Stimulated activated naive B cell treated with anti-CD40 and anti-IgM and Interleukin-4, amounts not matched to agents 10 μg/mL and 1 μg/mL and 100 μg/mL, for 72 hours (primary cell): ENCODE measurements at regions not wholly inside any gene's neighbourhood (a gene's known extent, or its start where the extent isn't known, plus 50 kb on each side); places are given as distances from the start of the nearest gene placed in this dataset.

ENCODE experiments used
- ATAC-seq, 2 donors: fragments of 150-1000 bp; cut with Tn5 transposase; replicated peaks; 2 replicates each; pipeline ENCODE4 v1.10.0; 2021; ENCODE audit warnings: moderate library complexity in 1 of 2
- DNase-seq: peaks from one replicate; pipeline ENCODE4 v3.0.0; 2021
- H3K27ac Mint-ChIP-seq: one replicate; pipeline ENCODE4 v1.8.0; 2022; ENCODE audit warnings: mild to moderate bottlenecking, mixed read lengths
- H3K27me3 Mint-ChIP-seq, 2 donors: one replicate each; pipeline ENCODE4 v1.8.0; 2022; ENCODE audit warnings: mixed read lengths in 2 of 2
- H3K36me3 Mint-ChIP-seq, 2 donors: one replicate each; pipeline ENCODE4 v1.8.0; 2022; ENCODE audit warnings: mixed read lengths in 2 of 2, mild to moderate bottlenecking in 1 of 2
- H3K4me1 Mint-ChIP-seq, 2 donors: one replicate each; pipeline ENCODE4 v1.8.0; 2022; ENCODE audit warnings: mixed read lengths in 2 of 2, mild to moderate bottlenecking in 1 of 2
- H3K4me3 Mint-ChIP-seq, 2 donors: one replicate each; pipeline ENCODE4 v1.8.0; 2022; ENCODE audit warnings: mild to moderate bottlenecking in 2 of 2, mixed read lengths in 2 of 2, moderate library complexity in 1 of 2
- H3K9me3 Mint-ChIP-seq, 2 donors: one replicate each; pipeline ENCODE4 v1.8.0; 2022; ENCODE audit warnings: mixed read lengths in 2 of 2, mild to moderate bottlenecking in 1 of 2

GRCh38 chr17:55584861-55585260, 73.6 kb upstream of the SMIM36 start:
- DNase-seq = no peak
- Mint-ChIP-seq H3K36me3 (no peaks in the 10 kb centered on the region), H3K27me3 (peaks cover 0 to 6% of the 10 kb centered on the region in 2 donors), H3K4me1 (peaks cover 0 to 5% of the 10 kb centered on the region in 2 donors), H3K27ac (no peak overlapping the region), H3K4me3 (no peak overlapping the region), H3K9me3 (no peaks in the 10 kb centered on the region)
- ATAC-seq = no peak

GRCh38 chr17:55584055-55584685, 72.9 kb upstream of the SMIM36 start:
- no peak overlapping the region for H3K27ac Mint-ChIP-seq
- no peaks in the 10 kb centered on the region for H3K36me3 Mint-ChIP-seq
- peaks cover 0 to 5% of the 10 kb centered on the region in 2 donors for H3K4me1 Mint-ChIP-seq
- peaks cover 0 to 6% of the 10 kb centered on the region in 2 donors for H3K27me3 Mint-ChIP-seq
- ATAC-seq (no peak), DNase-seq (no peak)
- no peak overlapping the region for H3K4me3 Mint-ChIP-seq
- H3K9me3 Mint-ChIP-seq = no peaks in the 10 kb centered on the region

DNA sequence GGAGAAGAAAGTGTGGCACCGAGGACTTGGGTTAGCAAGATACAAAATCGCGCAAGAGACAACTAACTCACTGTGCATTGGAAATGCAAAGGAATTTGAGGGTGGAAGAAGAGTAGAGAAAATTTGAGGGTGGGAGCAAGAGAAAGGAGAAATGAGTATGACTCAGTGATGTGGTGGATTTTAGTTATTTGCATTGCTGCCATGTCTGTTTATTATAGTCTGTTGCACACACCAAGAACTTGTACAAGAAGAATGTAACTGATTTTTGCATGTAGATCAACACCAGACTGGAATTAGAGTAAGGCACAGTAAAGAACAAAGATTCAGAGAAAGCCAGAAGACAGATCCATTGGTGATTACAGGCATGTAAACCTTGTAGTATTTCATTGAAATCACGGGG, 71.6 kb upstream of the SMIM36 start:
- DNase-seq (no peak), ATAC-seq (no peak)
- Mint-ChIP-seq H3K4me3 (no peak overlapping the region), H3K4me1 (peaks cover 0 to 5% of the 10 kb centered on the region in 2 donors), H3K27me3 (peaks cover 0 to 1% of the 10 kb centered on the region in 2 donors), H3K36me3 (no peaks in the 10 kb centered on the region), H3K27ac (no peak overlapping the region), H3K9me3 (no peaks in the 10 kb centered on the region)

GRCh38 chr17:55580596-55581133, 69.4 kb upstream of the SMIM36 start:
- ATAC-seq (no peak), DNase-seq (no peak)
- Mint-ChIP-seq H3K27ac (no peak overlapping the region), H3K9me3 (no peaks in the 10 kb centered on the region), H3K27me3 (no peaks in the 10 kb centered on the region), H3K4me1 (peaks cover 0 to 5% of the 10 kb centered on the region in 2 donors), H3K4me3 (no peak overlapping the region), H3K36me3 (no peaks in the 10 kb centered on the region)

GRCh38 chr17:55577687-55578086, 66.4 kb upstream of the SMIM36 start:
- DNase-seq = peak; percentile 20
- Mint-ChIP-seq H3K36me3 (no peaks in the 10 kb centered on the region), H3K27me3 (peaks cover 0 to 1% of the 10 kb centered on the region in 2 donors), H3K27ac (no peak overlapping the region), H3K4me3 (no peak overlapping the region), H3K4me1 (peaks cover 0 to 5% of the 10 kb centered on the region in 2 donors), H3K9me3 (no peaks in the 10 kb centered on the region)
- ATAC-seq = peak in 1 of 2 donors; percentile 22

DNA sequence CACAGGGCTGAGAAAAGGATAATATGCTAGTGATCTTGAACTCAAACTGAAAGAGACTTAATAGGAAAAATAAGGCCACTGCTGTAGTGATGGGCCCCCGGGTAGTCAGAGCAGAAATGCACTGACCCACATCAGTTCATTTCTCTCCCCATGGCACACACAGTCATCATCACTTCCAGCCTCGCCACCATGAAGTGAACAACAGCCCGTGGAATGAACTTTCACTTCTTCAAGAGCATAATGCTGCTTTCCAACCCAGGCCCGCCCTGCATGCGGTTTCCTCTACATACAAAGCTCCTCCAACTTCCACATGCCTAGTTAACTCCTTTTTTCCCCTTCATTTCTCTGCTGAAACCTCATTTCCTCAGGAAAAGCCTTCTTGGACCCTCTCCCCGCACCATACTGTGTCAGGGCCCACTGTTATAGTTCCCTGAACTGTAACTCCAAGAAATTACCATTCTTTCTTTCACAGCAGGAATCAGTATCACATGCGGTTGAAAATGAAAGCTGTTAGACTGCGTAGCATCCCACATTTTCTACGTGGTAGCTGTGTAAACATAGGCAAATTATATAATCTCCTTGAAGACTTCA, 65.8 kb upstream of the SMIM36 start:
- Mint-ChIP-seq H3K9me3 (no peaks in the 10 kb centered on the region), H3K27ac (no peak overlapping the region), H3K4me1 (peaks cover 0 to 5% of the 10 kb centered on the region in 2 donors), H3K36me3 (no peaks in the 10 kb centered on the region), H3K4me3 (no peak overlapping the region), H3K27me3 (peaks cover 0 to 3% of the 10 kb centered on the region in 2 donors)
- DNase-seq = peak; percentile 74
- peak; percentile 95 to 96 for ATAC-seq

- Mint-ChIP-seq H3K9me3 (no peaks in the 10 kb centered on the region), H3K27ac (no peak overlapping the region), H3K27me3 (peaks cover 0 to 3% of the 10 kb centered on the region in 2 donors), H3K4me3 (no peak overlapping the region), H3K4me1 (peaks cover 0 to 4% of the 10 kb centered on the region in 2 donors), H3K36me3 (no peaks in the 10 kb centered on the region)
- DNase-seq (no peak), ATAC-seq (peak; percentile 55 to 58)
Measured at GRCh38 chr17:55576237-55576995, 65.2 kb upstream of the SMIM36 start.

GRCh38 chr17:55575058-55575636, 63.9 kb upstream of the SMIM36 start:
- Mint-ChIP-seq H3K9me3 (no peaks in the 10 kb centered on the region), H3K27me3 (peaks cover 3 to 9% of the 10 kb centered on the region in 2 donors), H3K4me1 (no peaks in the 10 kb centered on the region), H3K27ac (no peak overlapping the region), H3K36me3 (no peaks in the 10 kb centered on the region), H3K4me3 (no peak overlapping the region)
- DNase-seq = no peak
- ATAC-seq = no peak

DNA sequence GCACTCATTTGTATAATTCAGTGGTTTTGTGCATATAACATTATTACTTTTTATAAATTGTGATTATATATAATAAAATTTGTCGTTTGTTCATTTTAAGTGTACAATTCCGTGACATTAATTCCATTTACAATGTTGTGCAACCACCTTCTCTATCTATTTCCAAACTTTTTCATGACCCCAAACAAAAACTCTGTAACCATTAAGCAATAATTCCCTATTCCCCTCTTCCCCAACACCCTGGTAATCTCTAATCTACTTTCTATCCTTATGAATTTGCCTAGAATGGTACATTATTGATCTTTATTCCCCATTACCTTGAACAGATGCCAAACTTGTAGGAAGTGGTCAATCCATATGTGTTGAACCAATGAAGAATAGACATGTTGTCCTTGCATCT, 61.3 kb upstream of the SMIM36 start:
- no peak overlapping the region for H3K4me3 Mint-ChIP-seq
- ATAC-seq = no peak

GRCh38 chr17:55572139-55572538, 60.9 kb upstream of the SMIM36 start:
- DNase-seq (no peak), ATAC-seq (no peak)
- no peak overlapping the region for H3K27ac Mint-ChIP-seq
- H3K4me1 Mint-ChIP-seq = no peaks in the 10 kb centered on the region
- H3K9me3 Mint-ChIP-seq = no peaks in the 10 kb centered on the region
- H3K4me3 Mint-ChIP-seq = no peak overlapping the region
- H3K27me3 Mint-ChIP-seq = peaks cover 3 to 20% of the 10 kb centered on the region in 2 donors
- no peaks in the 10 kb centered on the region for H3K36me3 Mint-ChIP-seq

More for the DNA sequence above, 61.3 kb upstream of the SMIM36 start:
- Mint-ChIP-seq H3K9me3 (no peaks in the 10 kb centered on the region), H3K27me3 (peaks cover 3 to 15% of the 10 kb centered on the region in 2 donors), H3K27ac (no peak overlapping the region), H3K4me1 (no peaks in the 10 kb centered on the region), H3K36me3 (no peaks in the 10 kb centered on the region)
- DNase-seq = no peak

DNA sequence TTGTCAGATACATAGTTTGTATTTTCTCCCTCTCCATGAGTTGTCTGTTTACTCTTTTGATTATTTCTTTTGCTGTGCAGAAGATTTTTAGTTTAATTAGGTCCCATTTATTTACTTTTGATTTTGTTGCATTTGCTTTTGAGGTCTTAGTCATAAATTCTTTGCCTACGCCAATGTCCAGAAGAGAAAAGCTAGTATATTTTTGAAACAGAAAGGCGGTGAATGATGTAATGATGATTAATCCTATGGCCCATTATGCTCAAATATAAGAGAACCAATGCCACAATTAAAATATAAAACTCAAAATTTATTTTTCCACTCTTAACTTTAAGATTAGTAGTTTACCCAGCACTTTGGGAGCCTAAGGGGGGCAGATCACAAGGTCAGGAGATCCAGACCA, 59.8 kb upstream of the SMIM36 start:
- Mint-ChIP-seq H3K9me3 (no peaks in the 10 kb centered on the region), H3K4me3 (no peak overlapping the region), H3K36me3 (no peaks in the 10 kb centered on the region), H3K27ac (no peak overlapping the region), H3K4me1 (no peaks in the 10 kb centered on the region), H3K27me3 (peaks cover 3 to 24% of the 10 kb centered on the region in 2 donors)
- DNase-seq (no peak), ATAC-seq (no peak)

DNA sequence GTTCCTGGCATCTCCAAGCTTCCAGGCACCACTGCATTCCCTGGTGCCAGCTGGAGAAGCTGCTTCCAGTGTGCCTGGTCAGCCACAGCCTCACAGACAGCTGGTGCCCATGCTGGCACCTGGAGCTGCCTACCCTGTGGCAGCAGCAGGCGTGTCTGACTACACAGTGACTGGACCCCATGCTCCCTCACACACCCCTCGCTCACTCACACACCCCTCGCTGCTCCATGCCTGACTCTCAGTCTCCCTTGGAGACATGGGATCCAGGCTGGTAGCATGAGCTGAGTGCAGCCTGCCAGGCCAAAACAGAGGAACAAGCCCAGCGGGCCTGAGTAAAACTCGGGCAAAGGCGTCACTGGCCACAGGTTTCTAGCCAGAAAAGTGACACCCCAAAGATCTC, 59.1 kb upstream of the SMIM36 start:
- no peak overlapping the region for H3K4me3 Mint-ChIP-seq

DNA sequence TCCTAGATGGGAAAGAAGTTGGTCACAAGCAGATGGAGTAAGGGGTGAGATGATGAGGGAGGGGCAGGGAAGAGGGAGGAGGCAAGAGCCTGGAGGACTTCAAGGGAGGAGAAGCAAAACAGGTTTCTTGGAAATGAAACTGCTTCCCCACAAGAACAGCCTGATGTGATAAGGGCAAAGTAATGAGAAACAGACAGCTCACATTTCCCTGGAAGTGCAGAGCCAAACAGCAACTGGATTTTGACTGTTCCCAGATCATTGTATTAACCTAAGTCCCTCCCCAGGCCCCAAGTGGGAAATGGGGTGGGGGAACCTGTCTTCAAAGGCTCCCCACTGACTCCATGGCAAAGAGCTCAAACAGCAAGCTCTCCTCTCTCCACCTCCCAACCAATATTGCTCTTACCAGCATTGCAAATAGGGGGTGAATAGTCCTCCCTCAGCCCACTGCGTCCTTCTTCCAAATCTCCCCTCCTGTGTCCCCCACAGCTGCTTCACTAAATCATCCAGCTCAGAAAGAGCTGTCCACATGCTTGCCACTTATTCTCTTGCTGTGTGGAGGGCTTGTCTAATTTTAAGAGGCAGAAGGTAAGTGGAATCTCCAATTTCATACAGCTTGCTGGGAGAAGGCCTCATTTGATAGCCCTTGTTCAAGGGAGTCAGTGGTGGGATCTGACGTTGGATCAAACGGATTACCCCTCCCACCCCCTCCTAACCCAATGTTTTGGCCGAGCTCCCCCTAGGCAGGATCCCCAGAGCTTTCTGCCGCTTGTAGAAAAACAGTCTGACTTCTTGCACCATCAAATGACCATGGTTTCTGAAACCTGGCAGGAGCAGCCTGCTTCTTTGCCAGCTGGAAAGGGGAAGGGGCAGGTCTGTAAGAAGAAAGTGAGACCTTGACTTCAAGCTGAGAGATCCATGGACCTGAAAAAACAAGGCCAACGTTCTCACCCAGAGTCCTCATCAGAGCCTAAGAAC, 56.3 kb upstream of the SMIM36 start:
- Mint-ChIP-seq H3K36me3 (no peaks in the 10 kb centered on the region), H3K4me3 (no peak overlapping the region), H3K9me3 (no peaks in the 10 kb centered on the region), H3K27me3 (peaks cover under 1 to 34% of the 10 kb centered on the region in 2 donors), H3K4me1 (no peaks in the 10 kb centered on the region), H3K27ac (no peak overlapping the region)
- DNase-seq (no peak), ATAC-seq (no peak)

More for the DNA sequence above, 59.1 kb upstream of the SMIM36 start:
- ATAC-seq (no peak), DNase-seq (no peak)
- Mint-ChIP-seq H3K4me1 (no peaks in the 10 kb centered on the region), H3K27ac (no peak overlapping the region), H3K9me3 (no peaks in the 10 kb centered on the region), H3K27me3 (peaks cover 3 to 24% of the 10 kb centered on the region in 2 donors), H3K36me3 (no peaks in the 10 kb centered on the region)
